Fibroblast of skin of right quadriceps (primary cell): ENCODE measurements at regions not wholly inside any gene's neighbourhood (a gene's known extent, or its start where the extent isn't known, plus 50 kb on each side); places are given as distances from the start of the nearest gene placed in this dataset.
"Not testable (repeated sequence)": the region's sequence is repeated elsewhere in the genome, so short reads cannot be mapped to it uniquely, and the experiment has no call there.

ENCODE experiments used
- DNase-seq: peaks from one replicate; pipeline ENCODE4 v3.0.0-alpha.2; 2013

DNA sequence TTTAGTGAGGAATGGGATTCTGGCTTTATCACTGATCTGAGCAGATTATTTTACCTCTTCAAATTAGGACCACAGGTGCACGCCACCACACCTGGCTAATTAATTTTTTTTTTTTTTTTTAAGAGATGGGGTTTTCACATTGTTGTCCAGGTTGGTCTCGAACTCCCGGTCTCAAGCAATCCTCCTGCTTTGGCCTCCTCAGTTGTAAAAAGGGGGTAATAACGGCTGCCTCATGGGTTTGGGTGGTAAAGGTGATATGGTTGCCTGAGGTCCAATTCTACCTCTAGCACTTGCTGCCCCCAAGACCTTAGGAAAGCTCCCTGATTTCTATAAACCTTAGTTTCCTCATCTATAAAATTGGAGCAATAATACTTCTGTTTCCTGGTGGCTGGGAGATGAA is 130.7 kb upstream of the HS3ST2 start:
- DNase-seq, result no peak

DNA sequence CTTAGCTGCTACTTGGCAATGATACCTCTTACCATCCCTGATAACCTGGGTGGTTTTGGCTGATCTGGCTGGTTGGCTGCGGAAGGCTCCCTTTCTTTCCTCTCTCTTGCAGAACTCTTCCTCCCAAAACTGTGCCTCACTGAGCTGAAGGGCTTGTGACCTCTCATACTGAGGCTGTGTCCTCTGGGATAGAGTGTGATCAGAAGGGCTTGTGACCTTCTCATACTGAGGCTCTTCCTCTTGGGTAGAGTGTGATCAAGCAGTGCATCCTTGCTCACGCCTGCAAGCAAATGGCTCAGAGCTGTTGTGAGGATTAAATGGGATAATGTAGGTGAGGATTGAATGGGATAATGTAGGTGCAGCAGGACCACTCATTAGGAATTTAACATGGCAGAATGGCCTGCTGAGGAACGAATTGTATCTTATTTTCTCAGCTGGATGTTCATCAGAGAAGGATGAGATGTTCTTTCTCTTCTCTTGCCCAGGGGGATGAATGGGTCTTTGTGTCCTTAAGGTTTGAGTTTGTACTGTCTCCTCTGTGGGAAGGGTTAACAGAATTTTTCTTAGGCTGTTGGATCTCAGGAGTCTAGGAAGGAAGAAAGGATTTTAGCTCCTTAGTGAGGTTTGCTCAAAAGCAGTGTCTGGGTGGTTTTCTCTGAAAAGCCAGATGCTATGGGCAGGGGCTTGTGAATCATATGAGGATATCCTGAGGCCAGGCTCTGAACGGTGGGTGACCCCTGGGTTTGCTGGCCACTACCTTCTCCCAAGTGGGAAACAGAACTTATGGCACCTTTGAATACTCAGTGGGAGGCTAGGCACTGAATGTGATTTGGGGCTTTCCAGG is 130.0 kb upstream of the HS3ST2 start:
- no peak for DNase-seq

DNA sequence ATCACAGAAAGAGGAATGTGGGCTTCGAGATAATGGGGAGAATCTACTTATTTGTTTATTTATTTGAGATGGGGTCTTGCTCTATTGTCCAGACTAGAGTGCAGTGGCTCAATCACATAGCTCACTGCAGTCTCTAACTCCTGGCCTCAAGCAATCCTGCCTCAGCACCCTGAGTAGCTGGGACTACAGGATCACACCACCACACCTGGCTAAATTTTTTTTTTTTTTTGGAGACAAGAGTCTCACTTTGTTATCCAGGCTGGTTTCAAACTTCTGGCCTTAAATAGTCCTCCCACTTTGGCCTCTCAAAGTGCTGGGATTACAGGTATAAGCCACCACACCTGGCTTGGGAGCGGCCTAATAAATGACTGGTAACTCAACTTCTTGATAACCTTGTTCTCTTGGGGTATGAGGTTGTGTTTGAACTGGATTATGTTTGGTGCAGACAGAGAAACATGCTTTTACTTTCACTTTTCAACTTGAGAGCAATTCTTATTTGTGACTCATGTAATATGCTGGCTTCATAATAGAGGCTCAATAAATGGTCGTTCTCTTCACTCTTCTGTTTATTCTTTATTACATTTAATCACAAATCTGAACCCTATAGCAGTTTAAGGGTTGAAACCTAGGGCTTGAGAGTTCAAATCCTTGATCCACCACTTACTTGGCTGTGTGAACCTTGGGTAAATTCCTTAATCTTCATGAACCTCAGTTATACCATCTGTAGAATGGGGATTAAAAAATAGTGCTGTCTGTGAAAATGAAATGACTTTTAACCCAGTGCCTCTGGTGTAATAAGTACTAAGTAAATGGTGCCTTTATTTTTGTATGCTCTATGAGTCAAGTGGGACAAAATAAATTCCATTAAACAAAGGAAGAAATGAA is 129.1 kb upstream of the HS3ST2 start:
- DNase-seq, result no peak

DNA sequence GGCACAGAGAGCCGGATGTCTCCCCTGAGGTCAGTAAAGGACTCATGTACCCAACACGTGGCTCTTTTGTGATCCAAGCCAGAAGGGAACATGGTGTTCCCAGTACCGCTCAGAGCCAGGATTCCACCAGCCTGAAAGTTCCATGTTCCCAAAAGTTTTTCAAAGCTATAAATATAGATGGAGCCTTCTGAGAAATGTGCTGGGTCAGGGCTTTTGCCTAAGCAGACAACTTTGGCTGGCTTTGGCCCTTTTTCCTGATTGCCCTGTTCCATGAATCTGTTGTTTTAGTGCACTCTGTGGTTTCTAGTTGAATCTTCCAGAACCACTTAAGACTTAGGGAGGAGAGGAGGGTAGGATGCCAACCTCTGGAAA is 128.5 kb upstream of the HS3ST2 start:
- no peak for DNase-seq

DNA sequence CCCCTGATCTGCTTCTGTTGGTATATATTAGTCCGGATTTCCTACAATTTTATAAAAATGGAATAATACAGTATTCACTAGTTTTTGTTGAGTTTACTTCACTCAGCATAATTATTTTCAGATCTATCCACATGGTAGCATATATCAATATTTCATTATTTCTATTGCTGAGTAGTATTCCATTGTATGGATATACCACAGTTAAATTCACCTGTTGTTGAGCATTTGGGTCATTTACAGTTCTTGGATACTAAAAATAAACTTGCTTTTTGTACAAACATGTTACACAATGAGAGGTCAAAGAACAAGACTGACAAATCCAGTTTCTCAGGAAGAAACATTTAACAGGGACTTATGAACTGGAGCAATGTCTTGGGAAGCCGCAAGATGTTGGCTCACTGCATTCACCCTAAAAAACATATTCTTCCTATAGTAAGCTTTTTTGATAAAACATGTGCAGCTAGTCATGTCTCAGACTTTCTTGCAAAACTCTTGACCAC is 126.9 kb upstream of the HS3ST2 start:
- DNase-seq, result no peak

DNA sequence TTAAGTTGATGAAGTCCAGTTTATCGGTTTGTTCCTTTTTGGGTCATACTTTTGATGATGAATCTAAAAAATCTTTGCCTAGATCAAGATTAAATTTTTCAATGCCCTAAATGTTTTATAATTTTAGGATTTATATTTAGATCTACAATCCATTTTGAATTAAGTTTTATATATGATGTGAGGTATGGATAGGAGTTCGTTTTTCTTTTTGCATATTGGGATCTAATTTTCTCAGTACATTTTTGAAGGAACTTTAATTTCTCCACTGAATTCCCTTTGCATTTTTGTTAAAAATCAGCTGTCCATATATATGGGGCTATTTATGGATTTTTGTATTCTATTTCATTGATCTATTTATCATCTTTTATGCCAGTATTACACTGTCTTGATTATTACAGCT is 125.5 kb upstream of the HS3ST2 start:
- no peak for DNase-seq

DNA sequence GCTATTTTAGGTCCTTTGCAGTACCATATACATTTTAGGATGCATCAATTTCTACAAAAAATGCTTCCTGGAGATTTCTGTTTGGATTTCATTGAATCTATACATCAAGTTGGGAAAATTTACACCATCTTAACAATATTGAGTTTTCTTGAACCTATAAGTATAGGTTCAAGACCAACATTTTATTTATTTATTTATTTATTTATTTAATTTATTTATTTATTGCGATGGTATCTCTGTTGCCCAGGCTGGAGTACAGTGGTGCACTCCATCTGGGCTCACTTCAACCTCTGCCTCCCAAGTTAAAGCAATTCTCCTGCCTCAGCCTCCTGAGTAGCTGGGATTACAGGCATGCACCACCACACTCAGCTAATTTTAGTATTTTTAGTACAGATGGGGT is 125.0 kb upstream of the HS3ST2 start:
- no peak for DNase-seq

DNA sequence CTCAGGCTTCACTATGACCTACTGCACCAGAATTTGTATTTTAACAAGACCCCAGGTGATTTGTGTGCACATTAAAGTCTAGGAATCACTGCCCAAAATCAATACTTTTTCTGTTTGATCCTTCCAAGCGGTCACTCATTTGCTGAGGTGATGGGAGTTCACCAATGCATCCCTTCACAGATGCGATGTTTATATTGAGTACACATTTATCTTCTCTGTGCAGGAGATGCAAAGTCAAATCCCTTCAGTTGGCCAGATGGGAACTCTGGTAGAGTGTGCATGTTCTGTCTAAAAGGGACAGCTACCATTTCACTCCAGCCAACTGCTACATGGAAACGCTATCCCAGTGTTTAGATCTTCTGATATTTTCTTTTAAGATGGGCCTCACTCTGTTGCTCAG is 122.6 kb upstream of the HS3ST2 start:
- DNase-seq, result no peak

DNA sequence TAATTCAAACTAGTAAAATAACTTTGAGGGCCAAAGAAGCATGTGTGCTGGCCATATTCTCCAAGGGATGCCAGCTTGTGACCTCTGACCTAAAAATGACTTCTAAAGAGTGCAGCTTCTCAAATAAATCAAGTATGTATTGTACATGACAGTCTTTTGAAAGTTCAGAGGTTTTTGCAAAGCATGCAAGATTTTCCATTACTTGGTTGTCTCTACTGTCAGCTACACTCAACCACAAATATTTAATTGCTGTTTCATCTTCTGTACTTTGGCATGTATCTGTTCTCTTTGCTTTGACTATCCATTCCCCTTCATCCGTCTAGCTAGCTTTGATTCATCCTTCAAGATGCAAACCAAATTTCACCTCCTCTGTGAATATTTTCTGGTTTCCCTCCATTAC is 121.9 kb upstream of the HS3ST2 start:
- no peak for DNase-seq

DNA sequence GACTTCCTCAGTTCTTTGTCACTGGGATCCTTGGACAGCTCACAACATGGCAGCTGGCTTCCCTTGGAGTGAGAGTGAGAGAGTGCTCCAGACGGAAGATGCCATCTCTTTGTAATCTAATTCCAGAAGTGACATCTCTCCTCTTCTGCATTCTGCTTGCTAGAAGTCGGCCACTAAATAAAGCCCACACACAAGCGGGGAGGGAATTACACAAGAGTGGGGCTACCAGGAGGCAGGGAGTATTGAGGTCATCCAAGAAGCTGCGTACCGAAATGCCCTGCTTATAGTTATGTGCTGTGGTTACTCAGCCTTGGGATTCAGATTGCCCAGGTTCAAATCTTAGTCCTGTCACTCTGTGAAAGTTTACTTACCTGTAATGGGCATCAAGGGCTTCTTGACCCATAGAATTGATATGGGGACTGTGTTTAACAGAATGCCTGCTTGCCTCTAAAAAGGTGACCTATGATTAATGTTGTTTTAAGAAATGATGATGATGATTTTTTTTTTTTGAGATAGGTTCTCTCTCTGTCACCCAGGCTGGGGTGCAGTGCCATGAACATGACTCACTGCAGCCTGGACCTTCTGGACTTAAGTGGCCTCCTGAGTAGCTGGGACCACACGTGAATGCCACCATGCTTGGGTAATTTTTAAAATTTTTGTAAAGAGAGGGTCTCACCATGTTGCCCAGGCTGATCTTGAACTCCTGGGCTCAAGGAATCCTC is 120.9 kb upstream of the HS3ST2 start:
- DNase-seq, result no peak

DNA sequence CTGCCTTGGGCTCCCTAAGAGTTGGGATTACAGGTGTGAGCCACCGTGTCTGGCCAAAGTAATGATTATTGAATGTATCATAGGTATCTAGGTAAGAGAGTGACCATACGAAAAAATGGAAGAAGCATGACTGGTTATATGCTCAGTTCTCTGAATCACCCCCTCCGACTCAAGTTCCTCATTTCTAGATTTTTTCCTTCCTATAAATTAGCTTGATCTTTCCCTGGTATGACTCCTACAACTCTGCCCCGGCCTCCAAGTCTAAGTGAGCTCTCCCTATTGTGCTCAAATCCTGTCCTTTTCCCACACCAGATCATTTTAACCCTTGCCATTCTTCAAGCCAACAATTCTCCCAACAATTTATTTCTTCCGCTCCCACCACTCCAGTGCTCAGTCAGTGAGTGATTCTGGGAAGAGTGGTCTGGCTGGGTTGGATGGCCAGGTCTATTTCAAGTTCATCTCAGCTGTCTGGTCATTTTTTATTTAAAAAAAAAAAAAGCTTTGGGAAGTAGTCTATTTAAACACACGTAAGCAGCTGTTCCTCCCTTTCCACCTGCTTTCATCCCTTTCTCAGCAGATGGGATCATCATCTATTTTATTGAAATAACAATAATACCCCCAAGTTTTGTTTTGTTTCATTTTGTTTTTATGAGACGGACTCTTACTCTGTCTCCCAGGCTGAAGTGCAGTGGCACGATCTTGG is 120.2 kb upstream of the HS3ST2 start:
- no peak for DNase-seq

DNA sequence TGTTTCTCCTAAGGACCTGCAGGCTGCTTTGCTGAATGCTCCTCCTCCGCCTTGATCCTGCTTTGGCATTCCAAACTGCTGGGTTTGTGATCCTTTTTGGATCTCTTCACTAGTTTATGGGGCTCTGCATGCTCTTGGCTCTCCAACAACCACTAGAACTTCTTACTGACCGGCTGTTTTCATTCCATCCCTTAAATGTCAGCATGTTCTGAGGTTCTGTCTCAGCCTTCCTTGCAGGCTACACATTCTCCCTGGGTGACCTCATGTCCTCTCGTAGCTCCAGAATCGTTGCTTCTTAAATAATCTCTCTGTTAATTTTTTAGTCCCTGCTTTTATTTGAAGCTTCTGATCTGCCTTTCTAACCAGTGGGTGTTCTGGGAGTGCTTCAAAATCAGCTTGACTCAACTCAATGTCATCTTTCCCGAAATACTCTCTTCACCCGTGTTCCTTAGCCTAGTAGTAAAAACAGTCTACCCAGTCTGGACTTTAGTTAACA is 119.0 kb upstream of the HS3ST2 start:
- peak; percentile 77 for DNase-seq

DNA sequence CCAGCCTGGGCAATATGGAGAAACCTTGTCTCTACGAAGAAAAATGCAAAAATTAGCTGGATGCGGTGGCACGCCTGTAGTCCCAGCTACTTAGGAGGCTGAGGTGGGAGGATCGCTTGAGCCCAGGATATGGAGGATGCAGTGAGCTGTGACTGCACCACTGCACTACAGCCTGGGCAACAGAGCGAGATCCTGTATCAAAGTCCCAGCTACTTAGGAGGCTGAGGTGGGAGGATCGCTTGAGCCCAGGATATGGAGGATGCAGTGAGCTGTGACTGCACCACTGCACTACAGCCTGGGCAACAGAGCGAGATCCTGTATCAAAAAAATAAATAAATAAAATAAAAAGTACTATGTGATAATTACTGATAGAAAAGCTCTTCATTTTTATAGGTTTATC is 118.2 kb upstream of the HS3ST2 start:
- DNase-seq, result not testable (repeated sequence)

DNA sequence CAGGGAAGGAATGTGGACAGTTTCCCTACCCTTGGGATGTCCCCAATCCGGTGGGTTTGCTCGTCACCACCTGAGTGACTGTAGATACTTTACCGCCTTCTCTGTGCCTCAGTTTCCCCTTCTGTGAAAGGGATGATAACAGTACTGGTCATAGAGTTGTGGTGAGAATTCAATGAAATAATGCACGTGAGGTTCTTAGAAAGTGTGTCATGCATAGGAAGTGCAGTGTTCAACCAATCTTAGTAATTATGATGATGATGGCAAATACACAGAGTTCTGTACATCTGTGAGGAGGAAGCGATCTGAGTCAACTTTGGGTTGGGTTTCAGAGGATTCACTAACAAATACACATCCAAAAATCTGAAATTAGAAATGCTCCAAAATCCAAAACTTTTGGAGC is 114.6 kb upstream of the HS3ST2 start:
- no peak for DNase-seq

DNA sequence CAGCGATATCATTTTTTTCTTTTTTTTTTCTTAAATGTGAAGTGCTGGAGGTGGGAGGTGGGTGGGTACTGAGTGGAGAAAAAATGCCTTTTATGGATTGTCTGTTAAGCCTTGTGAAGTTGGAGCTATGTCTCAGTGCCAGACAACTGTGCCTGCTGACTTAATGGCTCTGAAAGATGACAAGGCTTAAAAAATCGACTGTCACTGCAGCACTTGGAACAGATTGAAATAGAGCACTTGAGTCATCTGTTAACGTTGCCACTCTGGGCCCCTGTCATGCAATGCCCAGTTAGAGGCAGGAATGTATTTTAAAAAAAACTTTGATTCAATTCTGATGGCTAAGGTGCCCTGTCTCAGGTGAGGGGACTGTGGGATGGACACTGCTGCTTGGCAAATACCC is 108.2 kb upstream of the HS3ST2 start:
- DNase-seq, result no peak

DNA sequence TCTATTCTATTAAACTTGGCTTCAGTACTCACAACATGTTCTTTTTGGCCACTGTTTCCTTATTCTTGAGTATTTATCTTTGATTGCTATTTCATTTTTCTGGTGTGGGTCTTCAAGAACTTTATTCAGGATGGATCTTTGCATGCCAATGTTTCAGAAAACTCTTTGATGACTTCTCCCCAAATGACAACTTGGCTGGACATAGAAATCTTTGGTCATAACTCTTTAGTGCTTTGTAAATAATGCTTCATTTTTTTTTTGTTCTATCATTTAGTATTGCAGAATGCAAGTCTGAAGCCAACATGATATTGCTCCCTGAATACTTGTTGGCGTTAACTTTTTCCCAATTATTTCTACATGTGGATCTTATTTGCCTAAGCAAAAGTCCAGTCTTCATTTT is 103.6 kb upstream of the HS3ST2 start:
- no peak for DNase-seq

DNA sequence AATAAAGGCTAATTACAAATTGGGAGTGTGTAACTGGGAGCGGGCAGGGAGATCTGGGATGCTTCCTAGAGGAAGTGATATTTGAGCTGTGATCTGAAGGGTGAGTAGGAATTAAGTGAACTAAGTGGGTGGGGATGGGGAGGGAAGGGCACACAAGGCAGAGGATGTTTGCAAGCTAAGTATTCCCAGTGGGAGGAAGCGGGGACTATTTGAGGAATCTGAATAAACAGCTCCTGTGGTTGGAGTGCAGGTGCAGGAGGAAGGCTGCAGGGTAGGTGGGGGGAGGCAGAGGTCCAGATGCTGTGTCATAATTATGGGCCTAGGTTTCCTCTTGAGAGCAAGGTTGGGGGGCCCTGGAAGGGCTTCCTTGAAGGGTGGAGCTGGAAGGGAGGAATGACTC is 102.1 kb upstream of the HS3ST2 start:
- DNase-seq, result no peak

DNA sequence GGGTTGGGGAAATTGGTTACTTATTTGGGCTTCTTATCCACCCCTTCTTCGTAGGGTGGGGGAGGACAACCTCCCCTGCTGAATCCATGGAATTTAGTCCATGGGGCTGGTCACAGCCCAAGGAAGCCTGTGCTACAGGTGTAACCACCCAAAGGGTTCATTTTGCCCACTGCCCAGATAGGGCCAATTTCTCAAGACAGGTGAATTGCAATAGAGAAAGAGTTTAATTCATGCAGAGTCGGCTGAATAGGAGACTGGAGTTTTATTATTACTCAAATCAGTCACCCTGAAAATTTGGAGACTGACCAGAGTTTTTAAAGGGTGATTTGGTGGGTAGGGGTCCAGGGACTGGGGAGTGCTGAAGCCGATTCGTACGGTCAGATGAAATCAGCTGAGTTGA is 101.5 kb upstream of the HS3ST2 start:
- DNase-seq, result no peak

DNA sequence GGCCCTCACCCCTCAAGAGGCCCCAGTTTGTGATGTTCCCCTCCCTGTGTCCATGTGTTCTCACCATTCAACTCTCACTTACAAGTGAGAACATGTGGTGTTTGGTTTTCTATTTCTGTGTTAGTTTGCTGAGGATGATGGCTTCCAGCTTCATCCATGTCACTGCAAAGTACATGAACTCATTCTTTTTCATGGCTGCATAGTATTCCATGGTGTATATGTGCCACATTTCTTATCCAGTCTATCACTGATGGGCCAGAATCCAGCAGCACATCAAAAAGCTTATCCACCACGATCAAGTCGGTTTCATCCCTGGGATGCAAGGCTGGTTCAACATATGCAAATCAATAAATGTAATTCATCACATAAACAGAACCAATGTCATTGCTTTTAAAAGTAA is 95.4 kb upstream of the HS3ST2 start:
- not testable (repeated sequence) for DNase-seq

DNA sequence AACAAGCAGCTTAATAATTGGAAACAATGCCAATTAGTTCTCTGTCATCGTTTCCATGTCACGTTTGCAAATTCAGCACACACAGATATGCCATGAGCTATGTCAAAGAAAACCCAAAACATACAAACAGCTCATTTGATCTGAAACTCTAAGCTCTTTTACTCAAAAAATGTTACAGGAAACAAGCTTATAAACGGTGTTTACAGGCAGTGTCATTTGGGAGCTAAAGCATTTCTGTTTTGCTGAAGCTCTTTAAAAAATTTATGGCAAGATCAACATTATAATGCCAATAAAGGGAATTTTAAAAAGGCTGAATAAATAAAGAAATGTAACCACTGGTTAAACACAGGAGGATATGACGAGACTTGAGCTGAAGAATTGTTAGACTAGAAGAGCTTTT is 94.0 kb upstream of the HS3ST2 start:
- no peak for DNase-seq

DNA sequence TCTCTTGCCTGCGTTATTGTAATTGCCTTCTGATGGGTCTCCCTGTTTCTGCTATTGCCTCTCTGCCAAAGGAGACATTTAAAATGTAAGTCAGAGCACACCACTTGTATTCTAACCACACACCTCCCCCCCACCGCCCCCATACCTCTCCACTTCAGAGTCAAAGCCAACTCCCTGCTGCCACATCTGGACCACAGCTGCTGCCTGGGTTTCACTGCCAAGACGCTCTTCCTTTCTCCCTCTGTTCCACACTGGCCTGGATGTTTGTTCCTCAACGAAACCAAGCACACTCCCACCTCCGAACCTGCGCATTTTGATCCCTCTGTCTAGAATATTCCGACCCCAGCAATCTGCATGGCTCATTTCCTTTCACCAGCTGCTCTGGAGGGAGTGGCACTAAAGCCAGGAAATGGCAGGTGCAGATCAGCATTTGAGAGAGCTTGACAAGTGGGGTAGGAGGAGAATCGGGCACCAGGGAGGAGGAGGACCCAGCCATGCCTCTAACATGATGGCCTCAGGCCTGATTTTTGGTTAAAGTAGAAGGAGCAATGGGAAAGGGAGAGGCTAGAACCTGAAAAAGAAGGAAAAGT is 92.4 kb upstream of the HS3ST2 start:
- no peak for DNase-seq
